C4-2B (cell line): ENCODE measurements at regions not wholly inside any gene's neighbourhood (a gene's known extent, or its start where the extent isn't known, plus 50 kb on each side); places are given as distances from the start of the nearest gene placed in this dataset.

Experiments
- H3K27ac ChIP-seq: fragments of 450-650 bp; 2 replicates; pipeline ENCODE4 v1.5.1; 2017
- ZFX ChIP-seq: fragments of 450-650 bp; IDR thresholded peaks from 2 replicates; pipeline ENCODE4 v1.6.1; 2017
- TF ChIP-seq, protein P1 (sequence below): fragments of 450-650 bp; conservative IDR thresholded peaks from 2 replicates; pipeline ENCODE4 v1.5.1; 2017; ENCODE audit warnings: mild to moderate bottlenecking

DNA sequence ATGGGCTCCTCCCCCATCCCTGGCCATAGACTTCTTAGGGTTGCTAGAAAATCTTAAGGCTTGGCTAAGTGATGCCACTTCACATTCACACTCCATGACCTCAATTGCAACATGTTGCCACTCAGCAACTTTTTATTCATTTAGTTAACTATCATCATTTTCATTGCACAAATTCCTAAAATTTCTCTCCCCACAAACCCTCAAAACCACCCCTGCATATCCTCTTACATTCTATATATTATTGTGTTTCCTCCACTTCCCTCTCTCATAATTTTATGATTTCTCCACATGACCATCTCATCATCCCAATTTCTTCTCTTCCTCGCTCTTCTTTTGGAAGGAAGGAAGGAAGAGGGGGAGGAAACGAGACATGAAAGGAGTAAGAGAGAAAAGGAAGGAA, 436.0 kb downstream of the HACE1 start:
- no peak overlapping the region for H3K27ac ChIP-seq
- TF ChIP-seq, protein P1, sequence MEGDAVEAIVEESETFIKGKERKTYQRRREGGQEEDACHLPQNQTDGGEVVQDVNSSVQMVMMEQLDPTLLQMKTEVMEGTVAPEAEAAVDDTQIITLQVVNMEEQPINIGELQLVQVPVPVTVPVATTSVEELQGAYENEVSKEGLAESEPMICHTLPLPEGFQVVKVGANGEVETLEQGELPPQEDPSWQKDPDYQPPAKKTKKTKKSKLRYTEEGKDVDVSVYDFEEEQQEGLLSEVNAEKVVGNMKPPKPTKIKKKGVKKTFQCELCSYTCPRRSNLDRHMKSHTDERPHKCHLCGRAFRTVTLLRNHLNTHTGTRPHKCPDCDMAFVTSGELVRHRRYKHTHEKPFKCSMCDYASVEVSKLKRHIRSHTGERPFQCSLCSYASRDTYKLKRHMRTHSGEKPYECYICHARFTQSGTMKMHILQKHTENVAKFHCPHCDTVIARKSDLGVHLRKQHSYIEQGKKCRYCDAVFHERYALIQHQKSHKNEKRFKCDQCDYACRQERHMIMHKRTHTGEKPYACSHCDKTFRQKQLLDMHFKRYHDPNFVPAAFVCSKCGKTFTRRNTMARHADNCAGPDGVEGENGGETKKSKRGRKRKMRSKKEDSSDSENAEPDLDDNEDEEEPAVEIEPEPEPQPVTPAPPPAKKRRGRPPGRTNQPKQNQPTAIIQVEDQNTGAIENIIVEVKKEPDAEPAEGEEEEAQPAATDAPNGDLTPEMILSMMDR = no peak
- TF ChIP-seq ZFX = no peak

DNA sequence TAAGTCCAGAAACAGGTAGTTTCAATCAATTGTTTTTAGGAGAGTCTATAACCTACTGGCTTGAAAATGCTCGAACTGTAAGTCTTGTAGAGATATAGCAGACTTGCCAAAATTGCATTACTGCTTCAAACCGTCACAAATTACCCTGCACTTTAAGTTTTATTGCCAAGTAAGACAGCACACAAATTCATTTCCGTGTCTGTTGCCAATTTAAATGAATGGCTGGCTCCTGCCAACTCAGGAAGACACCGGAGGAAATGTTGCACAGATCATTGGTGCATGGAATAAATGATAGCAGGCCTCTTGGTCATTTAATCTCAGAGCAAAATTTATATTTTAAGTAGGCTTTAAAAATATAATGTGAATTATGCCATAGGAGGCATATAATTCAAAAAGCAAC, 438.1 kb downstream of the HACE1 start:
- H3K27ac ChIP-seq = no peak overlapping the region
- TF ChIP-seq, protein P1 = no peak
- TF ChIP-seq ZFX = no peak

GRCh38 chr6:104418839-104419238, 440.9 kb downstream of the HACE1 start:
- H3K27ac ChIP-seq = no peak overlapping the region
- TF ChIP-seq, protein P1 = no peak
- no peak for TF ChIP-seq ZFX

- H3K27ac ChIP-seq = no peak overlapping the region
- TF ChIP-seq ZFX = no peak
- TF ChIP-seq, protein P1 = no peak
These were observed 441.6 kb downstream of the HACE1 start for GRCh38 chr6:104418125-104418524.

GRCh38 chr6:104414723-104415122, 445.0 kb downstream of the HACE1 start:
- H3K27ac ChIP-seq = no peak overlapping the region
- TF ChIP-seq ZFX = no peak
- TF ChIP-seq, protein P1 = no peak

GRCh38 chr6:104413767-104414166, 446.0 kb downstream of the HACE1 start:
- no peak overlapping the region for H3K27ac ChIP-seq
- no peak for TF ChIP-seq ZFX
- TF ChIP-seq, protein P1 = no peak

GRCh38 chr6:104411302-104411701, 448.4 kb downstream of the HACE1 start:
- H3K27ac ChIP-seq = no peak overlapping the region
- TF ChIP-seq, protein P1 = no peak
- no peak for TF ChIP-seq ZFX
